CD14-positive monocyte (primary cell): ENCODE measurements at regions not wholly inside any gene's neighbourhood (a gene's known extent, or its start where the extent isn't known, plus 50 kb on each side); places are given as distances from the start of the nearest gene placed in this dataset.

ENCODE experiments used
- DNase-seq, 3 donors: peaks; one replicate each; pipeline ENCODE4 v3.0.0-alpha.2; 2011 to 2022
- H2AFZ ChIP-seq: 2 replicates; pipeline ENCODE4 v1.6.0; 2012; ENCODE audit warnings: mild to moderate bottlenecking, low read depth, low read length, inconsistent platforms; ENCODE audit not compliant: insufficient read depth, poor library complexity, severe bottlenecking
- H3K27ac ChIP-seq, 2 donors: 1 replicate in 1 of 2; 2 replicates in 1 of 2; pipeline ENCODE4 v1.5.1; 2012 to 2013; ENCODE audit warnings: low read length in 2 of 2, control low read depth in 1 of 2, inconsistent platforms in 1 of 2, low read depth in 1 of 2, mild to moderate bottlenecking in 1 of 2
- H3K27me3 ChIP-seq, 2 donors: one replicate each; pipeline versions ENCODE4 v1.6.0 to v1.6.1; 2011 to 2013; ENCODE audit warnings: low read length in 2 of 2; ENCODE audit not compliant: control insufficient read depth in 2 of 2, insufficient read depth in 2 of 2
- H3K36me3 ChIP-seq, 2 donors: replicated peaks in 1 of 2; 1 replicate in 1 of 2; 2 replicates in 1 of 2; pipeline versions ENCODE4 v1.5.1 to v1.6.1; 2012 to 2013; ENCODE audit warnings: low read length in 2 of 2, control low read depth in 1 of 2, inconsistent platforms in 1 of 2, mild to moderate bottlenecking in 1 of 2; ENCODE audit not compliant: insufficient read depth in 2 of 2, control insufficient read depth in 1 of 2
- H3K4me1 ChIP-seq, 2 donors: 1 replicate in 1 of 2; 2 replicates in 1 of 2; pipeline versions ENCODE4 v1.5.1 to v1.6.1; 2012 to 2013; ENCODE audit warnings: low read length in 2 of 2, control low read depth in 1 of 2, inconsistent platforms in 1 of 2, mild to moderate bottlenecking in 1 of 2, moderate library complexity in 1 of 2; ENCODE audit not compliant: insufficient read depth in 2 of 2, control insufficient read depth in 1 of 2
- H3K4me2 ChIP-seq: replicated peaks from 2 replicates; pipeline ENCODE3; 2012; ENCODE audit warnings: low read length, moderate library complexity, mild to moderate bottlenecking; ENCODE audit not compliant: poor library complexity, severe bottlenecking; ENCODE audit errors: extremely low read depth
- H3K4me3 ChIP-seq, 3 experiments: fragments of 200-600 bp in 1 of 3; sonication (generic) in 1 of 3; replicated peaks in 1 of 3; 1 replicate in 2 of 3; 2 replicates in 1 of 3; pipeline ENCODE4 v1.5.1; 2011 to 2013; ENCODE audit warnings: low read length in 3 of 3, mild to moderate bottlenecking in 3 of 3, control low read depth in 2 of 3, low read depth in 2 of 3, inconsistent platforms in 1 of 3, moderate library complexity in 1 of 3
- H3K79me2 ChIP-seq: 2 replicates; pipeline ENCODE4 v1.6.0; 2012; ENCODE audit warnings: mild to moderate bottlenecking, control low read depth, inconsistent platforms, low read length, moderate library complexity; ENCODE audit not compliant: insufficient read depth
- H3K9ac ChIP-seq: 2 replicates; pipeline ENCODE4 v1.6.0; 2017; ENCODE audit warnings: low read length, mild to moderate bottlenecking; ENCODE audit not compliant: insufficient read depth, poor library complexity, severe bottlenecking
- H3K9me3 ChIP-seq, 2 donors: replicated peaks in 1 of 2; 1 replicate in 1 of 2; 2 replicates in 1 of 2; pipeline versions ENCODE4 v1.5.1 to v1.6.1; 2012 to 2013; ENCODE audit warnings: low read length in 2 of 2, control low read depth in 1 of 2; ENCODE audit not compliant: control insufficient read depth in 1 of 2, insufficient read depth in 1 of 2
- H4K20me1 ChIP-seq: 2 replicates; pipeline ENCODE4 v1.6.0; 2012; ENCODE audit warnings: mild to moderate bottlenecking, low read length, control low read depth, moderate library complexity; ENCODE audit not compliant: insufficient read depth
- H3K27ac Mint-ChIP-seq, 7 donors: one replicate each; pipeline ENCODE4 v1.8.0; 2020; ENCODE audit warnings: mild to moderate bottlenecking in 7 of 7, mixed read lengths in 7 of 7, moderate library complexity in 6 of 7, inconsistent platforms in 2 of 7
- H3K27me3 Mint-ChIP-seq, 3 donors: one replicate each; pipeline ENCODE4 v1.8.0; 2021 to 2022; ENCODE audit warnings: low read depth in 3 of 3, mild to moderate bottlenecking in 3 of 3, mixed read lengths in 3 of 3, moderate library complexity in 3 of 3, inconsistent platforms in 1 of 3
- H3K36me3 Mint-ChIP-seq, 2 donors: one replicate each; pipeline ENCODE4 v1.8.0; 2020; ENCODE audit warnings: mixed read lengths in 2 of 2, inconsistent platforms in 1 of 2, mild to moderate bottlenecking in 1 of 2
- H3K4me1 Mint-ChIP-seq: one replicate; pipeline ENCODE4 v1.8.0; 2020; ENCODE audit warnings: mild to moderate bottlenecking, mixed read lengths
- H3K4me3 Mint-ChIP-seq, 2 donors: one replicate each; pipeline ENCODE4 v1.8.0; 2020; ENCODE audit warnings: mild to moderate bottlenecking in 2 of 2, mixed read lengths in 2 of 2, moderate library complexity in 1 of 2
- H3K9me3 Mint-ChIP-seq, 7 donors: one replicate each; pipeline ENCODE4 v1.8.0; 2020 to 2022; ENCODE audit warnings: mixed read lengths in 7 of 7, mild to moderate bottlenecking in 6 of 7, moderate library complexity in 6 of 7, inconsistent platforms in 2 of 7
- CTCF ChIP-seq: fragments of 200-600 bp; IDR thresholded peaks from one replicate; pipeline ENCODE4 v1.8.0; 2022; ENCODE audit warnings: antibody characterized with exemption, mild to moderate bottlenecking
- WGBS: methylation state at CpG from one replicate; pipeline ENCODE4 v1.1.5; 2013; ENCODE audit warnings: missing lambda C conversion rate; ENCODE audit not compliant: insufficient coverage; 5-methylcytosine and 5-hydroxymethylcytosine counted together
- intact Hi-C, 2 donors: fragments of 100-400 bp; cut with micrococcal nuclease; formaldehyde crosslinking; loops; one replicate each; pipeline versions ENCODE4 v1.15.0 to v1.15.1; 2023

- H4K20me1 ChIP-seq = no peaks in the 10 kb centered on the region
- Mint-ChIP-seq H3K9me3 (no peaks in the 10 kb centered on the region), H3K36me3 (no peaks in the 10 kb centered on the region), H3K27me3 (peaks cover 10 to 12% (median 11%) of the 10 kb centered on the region in 3 donors), H3K4me3 (no peak overlapping the region), H3K4me1 (no peaks in the 10 kb centered on the region), H3K27ac (peak overlapping the region in 1 of 7 donors; percentile 33)
- no peak overlapping the region for H2AFZ ChIP-seq
- H3K4me1 ChIP-seq = no peaks in the 10 kb centered on the region
- H3K4me3 ChIP-seq = no peak overlapping the region
- no peaks in the 10 kb centered on the region for H3K27me3 ChIP-seq
- no peaks in the 10 kb centered on the region for H3K9me3 ChIP-seq
- WGBS = 69% methylated on average over 3 of the region's 5 CpGs
- H3K27ac ChIP-seq = no peak overlapping the region
- no peak for DNase-seq
- intact Hi-C loops = no loop called here
- no peak overlapping the region for H3K4me2 ChIP-seq
- H3K79me2 ChIP-seq = no peaks in the 10 kb centered on the region
- no peak for TF ChIP-seq CTCF
- no peaks in the 10 kb centered on the region for H3K36me3 ChIP-seq
- no peak overlapping the region for H3K9ac ChIP-seq
Measured at GRCh38 chr1:30314591-30314990, 408.8 kb downstream of the MATN1 start.

DNA sequence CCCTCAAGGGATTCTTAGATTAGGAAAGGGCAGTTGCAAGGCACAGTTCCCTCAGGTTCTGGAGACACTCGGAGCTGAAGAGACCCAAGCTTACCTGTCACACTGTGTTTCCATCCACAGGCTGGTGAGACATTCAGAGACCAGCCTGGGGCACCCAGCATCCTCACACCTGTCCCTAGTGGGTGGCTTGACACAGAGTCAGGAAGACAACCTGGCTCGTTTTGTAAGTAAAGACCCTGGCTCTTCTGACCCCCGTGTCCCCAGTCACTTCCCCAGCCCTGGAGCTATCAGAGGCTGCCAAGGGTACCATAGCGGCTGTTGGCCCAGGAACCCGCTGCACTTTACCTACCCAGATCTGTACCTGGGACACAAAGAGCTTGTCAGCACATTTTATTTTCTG is 409.8 kb downstream of the MATN1 start:
- Histone ChIP-seq H3K4me1 (no peaks in the 10 kb centered on the region), H3K36me3 (no peaks in the 10 kb centered on the region), H3K9ac (no peak overlapping the region), H3K4me2 (no peak overlapping the region), H3K27me3 (no peaks in the 10 kb centered on the region), H3K79me2 (no peaks in the 10 kb centered on the region), H3K27ac (no peak overlapping the region), H3K4me3 (no peak overlapping the region), H3K9me3 (no peaks in the 10 kb centered on the region), H4K20me1 (no peaks in the 10 kb centered on the region), H2AFZ (no peak overlapping the region)
- H3K27me3 Mint-ChIP-seq = peaks cover 7 to 12% (median 8%) of the 10 kb centered on the region in 3 donors
- no peak overlapping the region for H3K27ac Mint-ChIP-seq
- intact Hi-C loops = no loop called here
- WGBS = 87% methylated on average over 4 of the region's 5 CpGs
- no peaks in the 10 kb centered on the region for H3K9me3 Mint-ChIP-seq
- no peaks in the 10 kb centered on the region for H3K36me3 Mint-ChIP-seq
- no peaks in the 10 kb centered on the region for H3K4me1 Mint-ChIP-seq
- no peak for TF ChIP-seq CTCF
- no peak overlapping the region for H3K4me3 Mint-ChIP-seq
- no peak for DNase-seq
